Esophagus squamous epithelium (tissue), 4 donors: ENCODE measurements at regions not wholly inside any gene's neighbourhood (a gene's known extent, or its start where the extent isn't known, plus 50 kb on each side); places are given as distances from the start of the nearest gene placed in this dataset.

Experiments
- CTCF ChIP-seq, 6 experiments: fragments of 450-650 bp in 4 of 6; fragments of 200-600 bp in 2 of 6; sonication (generic) in 2 of 6; IDR thresholded peaks; one replicate each; pipeline ENCODE4 v1.5.1; 2016 to 2019; ENCODE audit warnings: antibody characterized with exemption in 6 of 6, mild to moderate bottlenecking in 4 of 6, moderate library complexity in 4 of 6
- POLR2A ChIP-seq, 4 donors: fragments of 450-650 bp; IDR thresholded peaks; one replicate each; pipeline ENCODE4 v1.6.1; 2017; ENCODE audit warnings: antibody characterized with exemption in 4 of 4, mild to moderate bottlenecking in 4 of 4, moderate library complexity in 3 of 4

- TF ChIP-seq CTCF (IDR thresholded peaks at IDR 0.05) (no peak), POLR2A (IDR thresholded peaks at IDR 0.05) (no peak)
Measured at GRCh38 chr17:72489272-72489641, 368.4 kb downstream of the SOX9 start.
